Mesenchymal stem cell (in vitro differentiated cells and primary cell): ENCODE measurements at regions not wholly inside any gene's neighbourhood (a gene's known extent, or its start where the extent isn't known, plus 50 kb on each side); places are given as distances from the start of the nearest gene placed in this dataset.
A peak's percentile ranks its signal among the peaks of the same experiment; 100 is the strongest.

Experiments used
- DNase-seq: peaks from one replicate; pipeline ENCODE4 v3.0.0-alpha.2; 2013
- H2AFZ ChIP-seq: one replicate; pipeline ENCODE4 v1.6.1; 2013; ENCODE audit warnings: low read depth, mild to moderate bottlenecking, control low read depth, inconsistent platforms, low read length, moderate library complexity
- H2AK5ac ChIP-seq: 2 replicates; pipeline ENCODE4 v1.6.1; 2013; ENCODE audit warnings: low read length, moderate library complexity, mild to moderate bottlenecking, inconsistent platforms; ENCODE audit not compliant: severe bottlenecking
- H2BK120ac ChIP-seq: one replicate; pipeline ENCODE4 v1.6.1; 2013; ENCODE audit warnings: low read depth, mild to moderate bottlenecking, inconsistent platforms, low read length, moderate library complexity
- H2BK12ac ChIP-seq, 2 experiments: one replicate each; pipeline ENCODE4 v1.6.1; 2013; ENCODE audit warnings: inconsistent platforms in 2 of 2, low read length in 2 of 2, mild to moderate bottlenecking in 2 of 2, moderate library complexity in 2 of 2, control low read depth in 1 of 2
- H2BK15ac ChIP-seq: one replicate; pipeline ENCODE4 v1.6.1; 2013; ENCODE audit warnings: mild to moderate bottlenecking, low read depth, inconsistent platforms; ENCODE audit not compliant: poor library complexity, severe bottlenecking
- H2BK5ac ChIP-seq: 2 replicates; pipeline ENCODE4 v1.6.1; 2013; ENCODE audit warnings: low read depth, mild to moderate bottlenecking, low read length, control low read depth, inconsistent platforms; ENCODE audit not compliant: poor library complexity, severe bottlenecking
- H3K14ac ChIP-seq, 2 experiments: one replicate each; pipeline ENCODE4 v1.6.1; 2013; ENCODE audit warnings: inconsistent platforms in 2 of 2, low read length in 2 of 2, control low read depth in 1 of 2, mild to moderate bottlenecking in 1 of 2, moderate library complexity in 1 of 2
- H3K18ac ChIP-seq, 2 experiments: one replicate each; pipeline ENCODE4 v1.6.1; 2013; ENCODE audit warnings: inconsistent platforms in 2 of 2, low read length in 2 of 2, control low read depth in 1 of 2, low read depth in 1 of 2, mild to moderate bottlenecking in 1 of 2
- H3K23ac ChIP-seq, 2 experiments: one replicate each; pipeline ENCODE4 v1.6.1; 2013; ENCODE audit warnings: inconsistent platforms in 2 of 2, low read length in 2 of 2, mild to moderate bottlenecking in 2 of 2, moderate library complexity in 2 of 2, control low read depth in 1 of 2
- H3K27ac ChIP-seq: 2 replicates; pipeline ENCODE4 v1.5.1; 2013; ENCODE audit warnings: mild to moderate bottlenecking, moderate library complexity, low read length, control low read depth, inconsistent platforms; ENCODE audit not compliant: poor library complexity, severe bottlenecking
- H3K27me3 ChIP-seq, 2 experiments: 2 replicates each; pipeline versions ENCODE4 v1.6.1 to v1.7.0; 2013; ENCODE audit warnings: low read length in 2 of 2, mild to moderate bottlenecking in 2 of 2, moderate library complexity in 2 of 2, control low read depth in 1 of 2, inconsistent platforms in 1 of 2; ENCODE audit not compliant: control insufficient read depth in 1 of 2, insufficient read depth in 1 of 2
- H3K36me3 ChIP-seq, 2 experiments: 2 replicates each; pipeline versions ENCODE4 v1.6.1 to v1.7.0; 2013; ENCODE audit warnings: low read length in 2 of 2, control low read depth in 1 of 2, inconsistent platforms in 1 of 2, low read depth in 1 of 2, mild to moderate bottlenecking in 1 of 2; ENCODE audit not compliant: insufficient read depth in 2 of 2, control insufficient read depth in 1 of 2
- H3K4ac ChIP-seq, 2 experiments: one replicate each; pipeline ENCODE4 v1.6.1; 2013; ENCODE audit warnings: inconsistent platforms in 2 of 2, low read length in 2 of 2, mild to moderate bottlenecking in 2 of 2, moderate library complexity in 2 of 2, control low read depth in 1 of 2, low read depth in 1 of 2
- H3K4me1 ChIP-seq: 2 replicates; pipeline ENCODE4 v1.6.1; 2013; ENCODE audit warnings: low read depth, low read length, control low read depth; ENCODE audit not compliant: control insufficient read depth, insufficient read depth
- H3K4me2 ChIP-seq: 2 replicates; pipeline ENCODE4 v1.6.1; 2013; ENCODE audit warnings: low read length, mild to moderate bottlenecking, inconsistent platforms; ENCODE audit not compliant: poor library complexity, severe bottlenecking
- H3K4me3 ChIP-seq, 2 experiments: 2 replicates each; pipeline versions ENCODE4 v1.5.1 to v1.7.0; 2013; ENCODE audit warnings: low read length in 2 of 2, mild to moderate bottlenecking in 2 of 2, control low read depth in 1 of 2, low read depth in 1 of 2; ENCODE audit not compliant: insufficient read depth in 1 of 2
- H3K79me1 ChIP-seq: replicated peaks from 2 replicates; pipeline ENCODE4 v1.6.1; 2013; ENCODE audit warnings: mild to moderate bottlenecking, control low read depth, low read length, inconsistent platforms; ENCODE audit not compliant: poor library complexity, severe bottlenecking
- H3K9ac ChIP-seq: 2 replicates; pipeline ENCODE4 v1.7.0; 2013; ENCODE audit warnings: mild to moderate bottlenecking, low read length, moderate library complexity
- H3K9me3 ChIP-seq: 2 replicates; pipeline ENCODE4 v1.7.0; 2013; ENCODE audit warnings: mild to moderate bottlenecking, low read length; ENCODE audit not compliant: control insufficient read depth
- H4K8ac ChIP-seq: one replicate; pipeline ENCODE4 v1.6.1; 2013; ENCODE audit warnings: inconsistent platforms, mild to moderate bottlenecking, low read length, moderate library complexity
- H4K91ac ChIP-seq: one replicate; pipeline ENCODE4 v1.6.1; 2013; ENCODE audit warnings: mild to moderate bottlenecking, low read length, inconsistent platforms
- WGBS: methylation state at CpG from one replicate; pipeline ENCODE4 v1.1.7; 2013; ENCODE audit warnings: mixed read lengths; 5-methylcytosine and 5-hydroxymethylcytosine counted together

DNA sequence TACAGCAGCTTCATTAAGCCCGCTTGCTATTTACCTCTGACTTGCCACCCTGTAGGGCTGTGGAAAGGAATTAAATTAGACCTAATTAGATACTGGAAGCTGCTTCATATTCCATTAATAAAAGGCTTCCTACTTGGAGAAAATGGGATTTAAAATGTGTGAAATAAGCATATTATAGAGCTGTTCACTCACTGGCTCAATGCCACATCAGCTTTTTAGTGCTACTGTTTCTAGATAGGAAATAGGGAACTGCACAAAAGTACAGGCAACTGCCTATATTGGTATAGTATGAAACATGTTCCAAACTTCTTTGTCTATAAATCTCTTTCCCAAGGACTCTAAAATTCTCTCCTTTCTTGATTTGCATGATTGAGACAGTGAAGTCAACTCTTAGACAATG, 407.9 kb upstream of the AADAT start:
- Histone ChIP-seq H3K4me1 (no peaks in the 10 kb centered on the region), H3K23ac (no peak overlapping the region), H4K8ac (no peak overlapping the region), H3K27ac (no peak overlapping the region), H3K79me1 (no peaks in the 10 kb centered on the region), H3K36me3 (no peaks in the 10 kb centered on the region), H3K9me3 (peaks cover 12% of the 10 kb centered on the region), H3K4me2 (no peak overlapping the region), H2BK120ac (no peak overlapping the region), H3K18ac (no peak overlapping the region), H3K4me3 (no peak overlapping the region), H2BK15ac (no peak overlapping the region), H4K91ac (no peak overlapping the region), H2AFZ (no peak overlapping the region), H2BK12ac (no peak overlapping the region), H3K9ac (no peak overlapping the region), H2BK5ac (no peak overlapping the region), H3K27me3 (no peaks in the 10 kb centered on the region), H3K14ac (no peak overlapping the region), H2AK5ac (no peak overlapping the region), H3K4ac (no peak overlapping the region)
- no peak for DNase-seq
- no CpG with 5 or more reads among the region's 1 CpG for WGBS

- no peak overlapping the region for H2BK12ac ChIP-seq
- H3K79me1 ChIP-seq: no peaks in the 10 kb centered on the region
- peak overlapping the region; percentile 20 for H2AFZ ChIP-seq
- H3K36me3 ChIP-seq: no peaks in the 10 kb centered on the region
- peak; percentile 14 for DNase-seq
- H4K8ac ChIP-seq: peak overlapping the region; percentile 89
- H3K9me3 ChIP-seq: peaks cover 17% of the 10 kb centered on the region
- no peak overlapping the region for H2AK5ac ChIP-seq
- no peak overlapping the region for H2BK120ac ChIP-seq
- H2BK15ac ChIP-seq: no peak overlapping the region
- H3K23ac ChIP-seq: no peak overlapping the region
- no peaks in the 10 kb centered on the region for H3K4me1 ChIP-seq
- no peak overlapping the region for H3K4ac ChIP-seq
- no peak overlapping the region for H4K91ac ChIP-seq
- WGBS: 79% methylated on average over 10 of the region's 12 CpGs
- no peak overlapping the region for H3K4me2 ChIP-seq
- H3K14ac ChIP-seq: no peak overlapping the region
- H3K27me3 ChIP-seq: no peaks in the 10 kb centered on the region
- H3K4me3 ChIP-seq: no peak overlapping the region
- H3K9ac ChIP-seq: no peak overlapping the region
- H2BK5ac ChIP-seq: no peak overlapping the region
- H3K27ac ChIP-seq: no peak overlapping the region
- no peak overlapping the region for H3K18ac ChIP-seq
These were observed 407.4 kb upstream of the AADAT start for GRCh38 chr4:170497112-170497511.

DNA sequence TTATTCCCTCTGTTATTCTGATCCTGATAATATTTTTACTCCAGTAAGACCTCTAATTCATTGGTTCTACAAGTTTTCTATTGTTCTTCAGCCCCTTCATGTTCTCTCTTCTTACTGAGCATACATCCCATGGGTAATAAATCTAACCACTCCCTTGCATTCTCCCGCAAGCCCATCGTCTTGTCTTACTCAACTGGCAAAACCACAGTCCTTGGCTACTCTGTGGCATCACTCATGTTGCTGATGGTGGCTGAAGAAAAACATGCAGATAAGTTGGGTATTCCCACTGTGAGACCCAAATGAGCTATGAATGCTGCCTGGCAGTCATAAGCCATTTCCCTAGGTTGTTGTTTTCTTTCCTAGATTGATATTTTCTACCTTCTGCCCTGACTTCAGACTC, 402.2 kb upstream of the AADAT start:
- Histone ChIP-seq H3K4me1 (no peaks in the 10 kb centered on the region), H3K4ac (no peak overlapping the region), H3K36me3 (no peaks in the 10 kb centered on the region), H2AK5ac (no peak overlapping the region), H3K4me2 (no peak overlapping the region), H4K91ac (no peak overlapping the region), H3K79me1 (no peaks in the 10 kb centered on the region), H2AFZ (no peak overlapping the region), H2BK120ac (no peak overlapping the region), H3K23ac (no peak overlapping the region), H3K18ac (no peak overlapping the region), H2BK15ac (no peak overlapping the region), H3K9me3 (peaks cover 21% of the 10 kb centered on the region), H3K14ac (no peak overlapping the region), H3K27ac (no peak overlapping the region), H3K4me3 (no peak overlapping the region), H2BK12ac (no peak overlapping the region), H3K27me3 (no peaks in the 10 kb centered on the region), H2BK5ac (no peak overlapping the region), H4K8ac (no peak overlapping the region), H3K9ac (no peak overlapping the region)
- 100% methylated on average over 1 of the region's 2 CpGs for WGBS
- no peak for DNase-seq

DNA sequence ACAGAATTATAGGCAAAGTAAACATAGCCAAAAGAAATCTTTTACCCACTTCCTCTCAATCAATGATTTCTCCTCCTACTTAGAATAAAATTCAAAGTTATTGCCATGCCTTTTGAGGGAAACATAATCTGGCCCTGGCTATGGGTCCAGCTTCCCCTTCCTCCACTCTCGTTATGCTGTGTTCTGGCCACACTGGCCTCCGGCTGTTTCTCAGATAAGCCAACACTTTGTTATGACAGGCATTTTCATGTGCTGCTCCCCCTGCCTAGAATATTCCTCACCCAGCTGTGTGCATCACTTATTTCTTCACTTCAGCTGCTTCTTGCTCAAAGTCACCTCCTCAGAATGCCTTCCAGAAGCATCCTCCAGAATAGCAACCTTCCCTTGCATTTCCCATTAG, 386.6 kb upstream of the AADAT start:
- H2BK15ac ChIP-seq: no peak overlapping the region
- H4K91ac ChIP-seq: no peak overlapping the region
- H2AFZ ChIP-seq: peak overlapping the region; percentile 61
- no peak overlapping the region for H3K4me3 ChIP-seq
- H2AK5ac ChIP-seq: no peak overlapping the region
- no peak overlapping the region for H2BK120ac ChIP-seq
- no peak overlapping the region for H3K23ac ChIP-seq
- H3K4ac ChIP-seq: no peak overlapping the region
- H3K36me3 ChIP-seq: no peaks in the 10 kb centered on the region
- 21% methylated on average over 2 of the region's 2 CpGs for WGBS
- H3K18ac ChIP-seq: no peak overlapping the region
- H3K9ac ChIP-seq: no peak overlapping the region
- H3K27me3 ChIP-seq: no peaks in the 10 kb centered on the region
- H3K27ac ChIP-seq: no peak overlapping the region
- no peak overlapping the region for H3K14ac ChIP-seq
- H2BK5ac ChIP-seq: no peak overlapping the region
- peak overlapping the region in 1 of 2 experiments; percentile 42 for H2BK12ac ChIP-seq
- no peak overlapping the region for H3K4me2 ChIP-seq
- no peak overlapping the region for H4K8ac ChIP-seq
- no peaks in the 10 kb centered on the region for H3K4me1 ChIP-seq
- no peaks in the 10 kb centered on the region for H3K79me1 ChIP-seq
- peaks cover 10% of the 10 kb centered on the region for H3K9me3 ChIP-seq
- DNase-seq: peak; percentile 71
